AG09309 (cell line): ENCODE measurements at regions not wholly inside any gene's neighbourhood (a gene's known extent, or its start where the extent isn't known, plus 50 kb on each side); places are given as distances from the start of the nearest gene placed in this dataset.

Experiments
- DNase-seq: peaks from one replicate; pipeline ENCODE4 v3.0.0-alpha.2; 2010; ENCODE audit warnings: low read depth
- H3K4me3 ChIP-seq: 2 replicates; pipeline ENCODE4 v1.5.1; 2011; ENCODE audit warnings: mild to moderate bottlenecking, low read depth, low read length, moderate library complexity; ENCODE audit not compliant: control insufficient read depth
- CTCF ChIP-seq: IDR thresholded peaks from 2 replicates; pipeline ENCODE4 v1.5.1; 2011; ENCODE audit warnings: mild to moderate bottlenecking, low read depth, low read length, inconsistent platforms; ENCODE audit not compliant: insufficient read depth, control insufficient read depth; ENCODE audit errors: missing control alignments

DNA sequence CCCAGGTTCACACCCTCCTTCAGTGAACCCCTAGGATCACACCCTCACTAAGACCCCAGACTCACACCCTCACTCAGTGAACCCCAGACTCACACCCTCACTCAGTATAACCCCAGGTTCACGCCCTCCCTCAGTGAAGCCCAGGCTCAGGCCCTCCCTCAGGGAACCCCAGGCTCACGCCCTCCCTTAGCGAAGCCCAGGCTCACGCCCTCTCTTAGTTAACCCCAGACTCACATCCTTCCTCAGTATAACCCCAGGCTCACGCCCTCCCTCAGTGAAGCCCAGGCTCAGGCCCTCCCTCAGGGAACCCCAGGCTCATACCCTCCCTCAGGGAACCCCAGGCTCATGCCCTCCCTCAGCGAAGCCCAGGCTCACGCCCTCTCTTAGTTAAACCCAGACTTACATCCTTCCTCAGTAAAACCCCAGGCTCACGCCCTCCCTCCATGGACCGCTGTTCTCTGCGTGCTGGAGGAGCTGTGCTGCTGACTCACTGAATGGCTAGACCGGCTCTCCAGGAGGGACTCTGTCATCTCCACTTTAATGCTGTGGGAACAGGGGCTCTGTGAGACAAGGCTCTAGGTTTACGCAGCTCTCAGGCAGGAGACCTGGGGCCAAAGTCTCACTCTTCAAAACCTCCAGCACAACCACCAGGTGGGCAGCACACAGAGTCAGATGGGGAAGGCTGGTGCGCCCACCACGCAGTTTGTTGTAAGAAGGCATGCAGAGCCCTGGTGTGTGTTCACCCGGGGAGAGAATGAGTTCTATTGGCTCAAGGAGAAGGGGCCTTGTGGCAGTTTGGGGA, 506.9 kb upstream of the MYT1L start:
- DNase-seq, result no peak
- TF ChIP-seq CTCF, result no peak
- no peak overlapping the region for H3K4me3 ChIP-seq

GRCh38 chr2:2836343-2837070, 505.4 kb upstream of the MYT1L start:
- DNase-seq, result no peak
- TF ChIP-seq CTCF, result no peak
- H3K4me3 ChIP-seq, result no peak overlapping the region

- DNase-seq, result no peak
These were observed 503.6 kb upstream of the MYT1L start for GRCh38 chr2:2834516-2835254.

DNA sequence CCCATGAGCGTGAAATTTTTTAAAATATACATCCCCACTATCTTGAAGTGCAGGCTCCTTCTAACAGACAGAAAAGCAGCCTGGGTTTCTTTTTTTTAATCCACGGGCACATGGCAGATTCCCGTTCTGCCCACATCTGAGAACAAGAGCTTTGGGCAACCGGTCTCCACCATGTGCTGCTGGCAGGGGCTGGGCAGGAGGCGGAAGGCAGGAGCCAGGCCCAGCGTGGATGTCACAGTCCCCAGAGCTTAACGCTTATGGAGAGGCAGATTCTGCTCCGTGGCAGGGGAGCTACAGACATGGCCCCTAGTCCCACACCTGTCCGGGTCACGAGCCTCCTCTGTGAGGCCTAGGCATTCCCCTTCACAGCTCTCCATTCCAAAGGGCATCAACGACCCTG, 503.0 kb upstream of the MYT1L start:
- no peak overlapping the region for H3K4me3 ChIP-seq
- TF ChIP-seq CTCF, result no peak
- DNase-seq, result no peak

More at GRCh38 chr2:2834516-2835254, 503.6 kb upstream of the MYT1L start:
- TF ChIP-seq CTCF, result no peak
- no peak overlapping the region for H3K4me3 ChIP-seq

- TF ChIP-seq CTCF, result no peak
- no peak overlapping the region for H3K4me3 ChIP-seq
- no peak for DNase-seq
These were observed 501.6 kb upstream of the MYT1L start for GRCh38 chr2:2832657-2833056.

GRCh38 chr2:2831633-2832032, 500.6 kb upstream of the MYT1L start:
- no peak for TF ChIP-seq CTCF
- no peak for DNase-seq
- H3K4me3 ChIP-seq, result no peak overlapping the region
